Adrenal gland (tissue), 5 donors: ENCODE measurements at regions not wholly inside any gene's neighbourhood (a gene's known extent, or its start where the extent isn't known, plus 50 kb on each side); places are given as distances from the start of the nearest gene placed in this dataset.

Source experiments
- POLR2A ChIP-seq, 2 donors: fragments of 450-650 bp; IDR thresholded peaks; one replicate each; pipeline ENCODE4 v1.6.1; 2017; ENCODE audit warnings: antibody characterized with exemption in 2 of 2, mild to moderate bottlenecking in 2 of 2, moderate library complexity in 1 of 2
- TF ChIP-seq, protein P1 (sequence below), 6 experiments: fragments of 450-650 bp in 4 of 6; fragments of 200-600 bp in 2 of 6; sonication (generic) in 1 of 6; IDR thresholded peaks; 1 replicate in 5 of 6; 2 replicates in 1 of 6; pipeline versions ENCODE4 v1.5.1 to v1.8.0; 2016 to 2021; ENCODE audit warnings: antibody characterized with exemption in 6 of 6, mild to moderate bottlenecking in 2 of 6, moderate library complexity in 1 of 6
- donor health status: DM: no; HTN: no; CAD: no.

DNA sequence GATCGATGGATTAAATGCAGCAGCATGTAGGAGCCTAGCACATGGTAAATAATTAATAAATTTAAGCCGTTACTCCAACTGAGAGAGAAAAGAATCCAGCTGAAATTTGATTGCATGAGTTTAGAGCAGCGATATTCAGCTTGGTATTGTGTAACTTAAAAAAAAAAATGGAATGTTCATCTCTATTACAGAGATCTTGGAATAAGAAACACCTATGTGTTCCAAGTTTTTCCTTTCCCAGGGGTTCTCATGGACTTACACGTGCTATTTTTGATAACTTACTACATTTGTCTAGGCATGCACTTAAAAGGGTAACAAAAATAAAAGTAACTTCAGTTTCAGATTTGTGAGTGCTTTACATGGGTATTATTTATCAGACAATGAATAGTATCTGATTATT, 122.8 kb downstream of the RASSF9 start:
- TF ChIP-seq, protein P1, sequence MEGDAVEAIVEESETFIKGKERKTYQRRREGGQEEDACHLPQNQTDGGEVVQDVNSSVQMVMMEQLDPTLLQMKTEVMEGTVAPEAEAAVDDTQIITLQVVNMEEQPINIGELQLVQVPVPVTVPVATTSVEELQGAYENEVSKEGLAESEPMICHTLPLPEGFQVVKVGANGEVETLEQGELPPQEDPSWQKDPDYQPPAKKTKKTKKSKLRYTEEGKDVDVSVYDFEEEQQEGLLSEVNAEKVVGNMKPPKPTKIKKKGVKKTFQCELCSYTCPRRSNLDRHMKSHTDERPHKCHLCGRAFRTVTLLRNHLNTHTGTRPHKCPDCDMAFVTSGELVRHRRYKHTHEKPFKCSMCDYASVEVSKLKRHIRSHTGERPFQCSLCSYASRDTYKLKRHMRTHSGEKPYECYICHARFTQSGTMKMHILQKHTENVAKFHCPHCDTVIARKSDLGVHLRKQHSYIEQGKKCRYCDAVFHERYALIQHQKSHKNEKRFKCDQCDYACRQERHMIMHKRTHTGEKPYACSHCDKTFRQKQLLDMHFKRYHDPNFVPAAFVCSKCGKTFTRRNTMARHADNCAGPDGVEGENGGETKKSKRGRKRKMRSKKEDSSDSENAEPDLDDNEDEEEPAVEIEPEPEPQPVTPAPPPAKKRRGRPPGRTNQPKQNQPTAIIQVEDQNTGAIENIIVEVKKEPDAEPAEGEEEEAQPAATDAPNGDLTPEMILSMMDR (IDR thresholded peaks at IDR 0.05), result no peak
- no peak for TF ChIP-seq POLR2A (IDR thresholded peaks at IDR 0.05)
